NCI-H2081 treated with DMSO at 0.1 percent for 48 hours (cell line): ENCODE measurements at regions not wholly inside any gene's neighbourhood (a gene's known extent, or its start where the extent isn't known, plus 50 kb on each side); places are given as distances from the start of the nearest gene placed in this dataset.

Experiments
- DNase-seq: peaks from one replicate; lab custom pipeline; 2025; lab: John Stamatoyannopoulos, UW

DNA sequence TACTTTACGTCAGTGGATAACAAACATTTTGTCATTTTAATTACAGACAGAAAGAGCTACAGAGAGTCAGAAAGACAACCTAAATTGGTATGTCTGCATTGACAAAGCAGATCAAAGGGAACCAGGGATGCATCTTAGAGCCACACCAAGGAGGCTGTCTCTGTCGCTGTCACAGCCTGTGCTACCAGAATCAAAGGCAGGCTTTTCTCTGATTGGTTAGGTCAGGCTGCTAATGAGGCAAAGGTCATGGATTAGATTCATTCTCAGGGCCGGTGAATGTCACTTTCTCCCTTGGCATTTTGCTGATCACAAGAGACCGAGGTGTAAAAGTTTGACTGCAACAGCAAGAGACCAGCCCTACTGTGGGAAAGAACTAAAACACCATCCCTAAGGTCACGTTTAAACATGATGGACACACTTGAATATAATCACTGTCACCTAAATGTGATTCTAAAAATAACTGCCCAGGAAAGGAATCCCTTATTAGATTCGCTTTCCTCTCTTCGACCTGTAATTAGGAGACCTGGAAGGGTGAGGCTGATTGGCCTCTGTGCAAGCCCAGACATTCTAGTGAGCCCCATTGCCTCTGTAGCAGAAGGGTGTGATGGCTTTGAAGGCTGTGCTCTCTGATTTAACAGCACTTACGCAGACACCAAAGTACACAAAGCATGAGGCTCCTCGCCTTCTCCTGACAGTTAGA, 314.4 kb upstream of the NBEA start:
- no peak for DNase-seq

DNA sequence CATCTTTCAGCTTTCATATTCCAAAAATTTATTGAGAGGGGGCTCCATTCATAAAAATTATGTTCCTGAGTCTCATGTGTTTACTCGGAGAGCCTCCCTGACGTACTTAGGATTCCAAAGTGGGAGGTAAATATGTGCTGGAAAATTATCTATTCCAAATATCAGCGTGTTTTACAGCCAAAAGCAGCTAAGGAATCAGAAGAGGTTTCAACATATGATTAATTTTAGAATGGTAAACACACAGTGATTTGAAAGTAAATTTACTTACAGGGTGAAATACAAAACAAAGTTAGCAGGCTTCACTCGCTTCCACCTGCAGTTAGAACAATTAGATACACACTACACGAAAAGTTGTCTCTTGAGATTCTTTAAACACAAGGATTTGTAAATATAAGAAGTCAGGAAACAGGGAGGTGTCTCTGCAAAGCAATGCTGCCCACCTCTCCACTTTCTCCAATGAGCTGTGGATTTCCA, 313.8 kb upstream of the NBEA start:
- no peak for DNase-seq

DNA sequence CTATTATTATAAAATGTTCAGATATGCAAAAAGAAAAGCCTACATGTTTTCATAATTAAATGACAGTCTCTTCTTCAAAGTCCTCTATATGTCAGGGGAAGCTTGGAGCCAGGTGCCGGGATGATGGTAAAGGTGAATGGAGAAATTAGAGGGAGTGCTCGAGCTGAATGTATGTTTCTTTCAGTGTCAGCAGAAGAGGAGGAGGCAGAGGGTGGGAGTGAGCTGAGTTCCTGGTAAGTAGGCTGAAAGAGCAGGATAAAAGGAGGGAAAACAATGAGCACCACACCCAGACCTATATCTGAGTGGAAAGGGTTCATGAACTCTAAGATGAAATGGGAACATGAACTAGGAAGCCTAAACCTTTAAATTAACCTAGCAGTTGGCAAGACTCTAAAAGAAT, 307.6 kb upstream of the NBEA start:
- DNase-seq: no peak

DNA sequence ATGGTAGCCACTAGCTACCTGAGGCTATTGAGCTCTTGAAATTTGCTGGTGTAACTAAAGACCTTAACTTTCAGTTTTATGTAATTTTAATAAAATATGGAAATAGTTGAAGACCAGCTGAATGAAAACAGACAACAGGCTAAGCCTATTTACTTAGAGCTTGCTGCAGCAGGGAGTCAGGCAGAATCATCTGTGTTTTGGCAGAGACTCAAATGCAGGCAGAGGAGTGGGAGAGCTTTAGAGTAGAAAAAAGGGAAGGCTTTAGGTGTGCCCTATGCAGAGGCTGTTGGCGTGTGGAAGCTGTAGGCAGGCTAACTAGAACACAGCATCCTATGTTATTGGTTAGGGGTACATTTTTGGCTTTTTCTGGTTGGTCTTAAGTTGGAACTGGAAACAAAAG, 304.9 kb upstream of the NBEA start:
- no peak for DNase-seq

DNA sequence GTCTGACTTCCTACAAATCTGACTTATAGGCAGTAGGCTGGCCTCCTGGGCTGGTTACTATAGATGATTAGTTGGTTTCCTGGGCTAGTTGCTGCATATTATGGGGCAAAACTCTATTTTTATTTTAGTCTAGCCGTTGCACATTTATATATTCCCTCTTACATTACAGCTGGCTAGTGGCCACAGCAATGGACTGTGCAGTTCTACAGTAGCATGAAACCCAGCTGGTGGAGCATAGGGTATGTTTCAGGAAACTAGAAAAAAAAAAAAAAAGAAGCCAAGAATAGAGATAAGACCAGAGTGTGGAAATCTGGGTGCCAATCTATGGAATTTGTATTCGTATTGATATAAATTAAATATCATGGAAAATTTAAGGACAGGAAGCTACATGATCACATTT, 304.4 kb upstream of the NBEA start:
- DNase-seq: no peak

DNA sequence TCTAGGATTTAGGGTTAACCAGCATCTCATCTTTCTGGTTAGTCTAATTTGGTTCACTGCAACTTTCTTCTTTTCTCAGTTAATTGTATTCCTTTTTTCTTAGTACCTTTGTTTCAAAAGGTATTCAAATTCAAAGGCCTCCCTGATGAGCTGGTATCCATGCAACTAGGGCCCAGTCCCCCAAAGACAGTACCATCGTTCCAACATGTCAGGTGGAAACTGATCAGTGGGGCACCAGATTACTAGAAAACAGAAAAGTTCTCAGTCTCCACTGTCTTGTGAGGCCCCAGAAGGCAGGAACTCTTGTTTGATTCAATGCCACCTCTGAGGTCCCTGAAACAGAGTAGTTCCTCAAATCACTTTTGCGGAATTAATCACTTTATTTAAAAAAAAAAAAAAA, 303.2 kb upstream of the NBEA start:
- DNase-seq: no peak

DNA sequence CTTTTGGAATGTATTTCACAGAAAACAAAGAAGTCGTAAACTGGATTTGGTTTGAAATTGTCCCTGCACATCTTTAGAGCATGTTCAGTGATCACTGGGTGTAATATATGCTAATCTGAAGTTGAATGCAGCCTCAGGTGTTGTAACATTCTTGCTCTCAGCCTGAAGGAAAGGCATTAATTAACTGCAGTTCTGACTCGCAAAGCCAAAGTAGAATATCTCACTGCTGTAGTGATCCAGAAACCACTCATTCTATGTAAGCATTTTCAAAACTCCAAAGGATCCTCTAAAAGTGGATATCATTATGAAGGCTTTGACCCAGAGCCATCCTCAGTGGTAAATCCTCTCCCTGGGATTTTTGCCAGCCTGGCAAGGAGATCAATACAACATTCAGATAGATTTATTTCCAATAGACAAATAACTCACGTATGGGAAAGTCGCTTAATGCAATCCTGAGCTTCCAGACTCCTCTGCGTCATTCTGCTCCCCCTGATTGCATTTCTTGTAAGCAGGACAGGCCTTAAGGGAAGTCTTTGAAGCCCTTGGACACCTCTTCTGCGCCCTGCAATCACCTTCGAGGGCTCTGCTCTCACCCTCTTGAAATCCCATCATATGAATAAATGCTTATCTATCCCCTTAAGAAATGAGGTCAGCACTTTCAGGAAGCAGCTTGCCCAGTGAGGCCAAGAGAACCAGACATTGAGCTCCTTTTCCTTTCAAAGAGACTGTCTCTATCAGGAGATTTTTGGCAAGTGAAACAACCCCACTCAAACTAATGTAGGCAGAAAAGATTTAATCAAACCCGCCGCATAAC, 301.7 kb upstream of the NBEA start:
- DNase-seq: no peak

DNA sequence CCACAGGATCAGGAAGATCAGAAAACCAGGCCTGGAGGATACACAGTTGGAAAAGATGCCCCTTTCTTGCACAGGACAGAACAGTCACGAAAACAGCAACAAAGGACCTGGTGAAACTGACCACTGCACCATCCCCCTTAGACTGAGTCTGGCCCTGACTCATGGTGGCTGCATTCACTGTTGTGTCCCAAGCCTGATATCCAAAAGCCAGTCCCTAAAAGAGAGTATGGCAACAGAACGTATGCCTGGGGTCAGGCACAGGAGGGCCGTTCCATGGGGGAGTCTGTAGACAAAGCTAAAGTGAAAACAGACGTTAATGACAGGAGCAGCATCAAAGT, 301.1 kb upstream of the NBEA start:
- DNase-seq: no peak

DNA sequence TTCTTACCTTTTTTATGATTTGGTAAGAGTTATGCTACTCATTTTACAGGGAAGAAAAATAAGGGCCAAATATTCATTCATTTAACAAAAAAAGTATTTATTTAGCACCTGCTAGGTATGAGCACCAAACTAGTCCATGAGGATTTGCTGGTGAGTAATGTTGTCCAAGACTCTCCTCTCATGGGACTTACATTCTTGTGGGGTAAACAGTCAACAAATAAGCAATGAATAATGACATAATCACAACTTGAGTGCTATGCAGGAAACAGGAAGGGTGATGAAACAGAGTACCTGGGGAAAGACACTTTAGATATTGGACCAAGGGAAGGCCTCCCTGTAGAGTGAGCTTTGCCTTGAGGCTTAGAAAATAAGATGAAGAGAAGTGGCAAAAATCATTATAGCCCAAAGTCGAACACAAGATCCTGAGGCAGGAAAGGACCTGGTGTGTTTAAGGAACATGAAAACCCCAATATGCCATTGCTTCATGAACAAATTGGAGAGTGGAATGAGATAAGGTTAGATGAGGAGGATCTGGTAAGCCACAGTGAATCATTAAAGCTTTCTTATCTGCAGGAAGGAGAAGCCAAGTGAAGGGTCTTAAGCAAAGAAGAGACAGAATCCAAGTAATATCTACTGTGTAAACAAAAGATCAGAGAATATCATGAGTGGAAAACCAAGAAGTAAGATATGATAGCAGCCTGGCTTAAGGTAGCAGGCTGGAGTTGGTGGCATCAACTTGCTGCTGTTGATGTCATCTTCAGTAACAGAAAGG, 294.5 kb upstream of the NBEA start:
- DNase-seq: no peak

DNA sequence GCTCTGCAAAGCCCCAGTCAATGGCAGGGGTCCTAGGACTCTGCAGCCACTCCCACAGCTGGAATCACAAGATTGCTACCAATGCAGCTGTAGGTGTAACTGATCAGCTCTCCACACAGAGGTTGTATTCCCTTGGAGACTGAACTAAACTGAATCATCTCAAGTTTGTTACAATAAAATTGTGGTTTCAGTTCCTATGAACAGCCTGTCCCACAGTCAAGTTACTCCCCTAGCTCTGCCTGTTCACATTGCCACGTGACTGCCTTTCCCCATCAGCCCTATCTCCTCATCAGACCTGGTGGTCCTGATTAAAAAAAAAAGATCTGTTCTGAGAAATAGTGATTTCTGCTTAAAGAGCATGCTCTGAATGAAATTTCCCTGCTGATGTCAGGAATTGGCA, 287.9 kb upstream of the NBEA start:
- DNase-seq: no peak

DNA sequence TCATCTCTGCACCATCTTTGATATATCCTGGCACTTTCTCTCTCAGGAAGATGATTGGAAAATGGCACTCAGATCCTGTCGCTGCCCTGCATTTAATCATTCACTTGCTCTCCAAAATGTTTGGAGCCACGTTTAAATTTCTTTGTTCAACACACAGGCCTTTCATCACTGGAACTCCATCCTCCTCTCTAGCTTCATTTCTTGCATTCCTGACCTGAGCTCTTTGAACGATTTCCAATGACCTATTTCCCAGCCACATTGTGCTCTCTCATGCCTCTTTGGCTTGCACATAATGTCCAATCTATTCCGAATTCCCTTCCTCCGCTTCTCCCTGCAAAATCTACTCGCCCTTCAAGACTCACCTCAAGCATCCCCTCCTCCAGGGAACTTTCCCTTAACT, 287.4 kb upstream of the NBEA start:
- DNase-seq: no peak

DNA sequence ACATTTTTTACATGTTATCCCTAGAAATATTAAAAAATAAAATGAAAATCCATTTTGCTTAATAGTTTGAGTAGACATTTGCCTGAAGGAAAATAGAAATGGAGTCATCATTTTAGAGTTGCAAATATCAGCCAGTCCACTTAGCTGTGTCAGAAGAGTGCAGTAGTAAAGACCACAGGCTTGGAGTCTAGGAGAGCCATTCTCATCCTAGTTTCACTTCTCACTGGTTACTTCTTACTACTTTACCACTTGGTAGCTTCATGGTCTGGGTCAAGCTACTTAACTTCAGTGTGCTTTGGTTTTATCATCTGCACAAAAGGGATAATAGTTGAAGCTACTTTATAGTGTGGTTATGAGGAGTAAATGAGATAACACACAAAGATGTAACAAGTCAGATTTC, 286.5 kb upstream of the NBEA start:
- DNase-seq: no peak

DNA sequence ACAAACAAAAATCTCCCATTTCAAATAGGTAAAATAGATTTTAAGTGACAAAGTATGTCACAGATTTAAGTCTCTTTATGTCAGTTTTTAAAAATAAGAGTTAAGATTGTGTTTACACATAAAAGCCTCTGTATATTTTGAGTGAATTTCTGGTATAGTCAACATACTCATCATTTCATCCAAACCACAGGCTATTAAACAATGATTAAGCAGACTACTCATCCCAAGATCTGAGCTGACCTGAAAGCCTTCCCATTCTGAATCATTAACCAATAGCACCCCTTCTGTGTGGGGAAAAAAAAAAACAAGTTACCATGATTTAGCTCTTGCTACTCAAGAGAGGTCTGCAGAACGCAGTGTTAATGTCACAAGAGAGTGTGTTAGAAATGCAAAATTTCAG, 284.4 kb upstream of the NBEA start:
- DNase-seq: no peak

DNA sequence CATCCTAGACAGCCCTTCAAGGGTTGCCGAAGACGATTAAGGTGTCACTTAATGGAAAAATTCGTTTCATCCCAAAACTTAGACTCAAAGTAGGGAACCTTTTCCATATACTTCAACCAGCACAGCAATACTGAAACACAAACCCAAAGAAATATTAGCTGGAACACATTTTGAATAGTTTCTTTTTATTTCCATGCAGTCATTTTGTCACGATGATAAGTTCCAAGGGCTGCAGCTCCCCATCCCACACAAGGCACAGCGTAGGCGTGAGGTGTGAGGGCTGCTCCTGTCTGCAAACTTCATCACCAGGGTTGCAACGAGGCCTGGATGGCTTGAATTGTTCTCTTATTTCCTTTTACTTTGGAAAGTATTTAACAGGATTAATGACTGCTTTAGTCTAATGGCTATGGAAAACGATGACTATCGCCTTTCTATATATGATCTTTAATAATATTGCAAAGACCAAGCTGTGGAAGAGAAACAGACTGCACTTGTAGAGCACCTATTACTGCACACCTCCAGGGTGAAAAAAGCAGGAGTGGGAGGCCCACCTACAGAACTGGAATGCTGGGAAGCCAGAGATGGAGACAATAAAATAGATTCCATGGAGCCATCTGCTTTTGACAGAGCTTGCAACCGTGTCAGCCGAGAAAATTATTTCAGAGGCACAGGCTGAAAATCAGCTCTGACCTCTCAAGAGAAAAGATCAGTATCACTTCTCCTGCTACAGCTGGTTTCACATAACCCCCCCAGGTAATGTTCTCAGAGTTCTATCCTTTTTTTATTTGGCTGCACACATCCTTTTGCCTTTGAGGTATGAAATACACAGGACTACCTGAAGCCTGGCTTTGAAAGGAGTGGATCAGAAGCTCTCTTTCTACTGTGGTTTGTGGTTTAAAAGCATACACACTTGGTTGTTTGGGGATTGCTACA, 274.5 kb upstream of the NBEA start:
- no peak for DNase-seq

DNA sequence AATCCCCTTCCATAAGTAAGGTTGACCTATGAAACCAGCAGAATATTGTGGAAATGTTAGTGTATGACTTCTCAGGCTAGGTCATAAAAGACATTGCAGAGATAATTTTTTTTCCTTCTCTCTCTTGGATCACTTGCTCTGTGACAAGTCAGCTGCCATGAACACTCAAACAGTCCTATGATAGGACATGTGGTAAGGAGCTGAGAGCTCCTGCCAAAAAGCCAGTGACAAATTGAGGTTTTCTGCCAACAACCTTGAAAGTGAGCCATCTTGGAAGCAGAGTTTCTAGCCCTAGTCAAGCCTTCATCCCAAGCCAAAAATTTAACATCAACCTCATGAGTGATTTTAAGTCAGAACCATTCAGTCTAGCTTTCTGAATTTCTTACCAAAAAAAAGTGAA, 270.9 kb upstream of the NBEA start:
- no peak for DNase-seq

DNA sequence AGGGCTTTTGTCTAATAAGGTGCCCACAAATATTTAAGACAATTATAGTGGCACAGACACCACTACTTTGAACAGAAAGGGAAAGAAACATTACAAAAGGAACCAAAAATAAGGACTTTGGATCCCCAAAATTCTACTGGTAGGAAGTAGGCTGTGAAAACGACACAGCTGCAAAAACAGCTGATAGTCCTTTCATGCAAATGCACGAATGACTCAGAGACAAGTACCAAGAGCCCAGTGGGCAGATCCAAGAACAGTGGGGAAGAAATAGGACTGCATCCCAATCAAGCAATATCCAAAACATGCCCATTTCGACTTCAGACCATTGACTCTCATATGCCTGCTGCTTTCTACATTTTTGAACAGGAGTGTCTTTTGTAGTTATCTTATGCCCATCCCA, 269.4 kb upstream of the NBEA start:
- DNase-seq: no peak

DNA sequence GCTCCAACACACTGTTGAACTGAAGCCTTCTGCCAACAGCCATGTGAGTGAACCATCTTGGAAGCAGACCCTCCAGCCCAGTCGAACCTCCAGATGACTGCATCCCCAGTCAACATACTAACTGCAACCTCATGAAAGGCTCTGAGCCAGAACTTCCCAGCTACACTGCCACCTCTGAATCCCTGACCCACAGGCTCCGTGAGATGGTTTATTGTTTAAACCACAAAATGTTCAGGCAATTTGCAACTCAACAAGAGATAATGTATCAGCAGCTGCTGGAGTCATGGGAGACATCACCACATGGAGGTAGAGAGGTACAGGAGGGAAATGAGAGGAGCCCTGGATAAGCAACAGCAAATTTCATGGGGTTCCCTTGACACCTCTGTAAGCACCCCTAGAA, 266.4 kb upstream of the NBEA start:
- no peak for DNase-seq

DNA sequence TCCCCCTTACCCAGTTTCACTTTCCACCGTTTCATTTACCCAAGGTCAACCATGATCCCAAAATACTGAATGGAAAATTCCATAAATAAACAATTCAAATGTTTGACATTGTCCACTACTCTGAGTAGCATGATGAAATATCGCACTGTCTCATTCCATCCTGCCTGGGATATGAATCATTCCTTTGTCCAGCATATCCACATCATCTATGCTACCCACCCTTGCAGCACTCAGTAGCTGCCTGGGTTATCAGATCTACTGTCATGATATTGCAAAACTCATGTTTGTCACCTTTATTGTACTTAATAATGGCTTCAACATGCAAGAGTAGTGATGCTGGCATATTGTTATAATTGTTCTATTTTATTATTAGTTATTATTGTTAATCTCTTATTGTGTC, 263.9 kb upstream of the NBEA start:
- DNase-seq: no peak

DNA sequence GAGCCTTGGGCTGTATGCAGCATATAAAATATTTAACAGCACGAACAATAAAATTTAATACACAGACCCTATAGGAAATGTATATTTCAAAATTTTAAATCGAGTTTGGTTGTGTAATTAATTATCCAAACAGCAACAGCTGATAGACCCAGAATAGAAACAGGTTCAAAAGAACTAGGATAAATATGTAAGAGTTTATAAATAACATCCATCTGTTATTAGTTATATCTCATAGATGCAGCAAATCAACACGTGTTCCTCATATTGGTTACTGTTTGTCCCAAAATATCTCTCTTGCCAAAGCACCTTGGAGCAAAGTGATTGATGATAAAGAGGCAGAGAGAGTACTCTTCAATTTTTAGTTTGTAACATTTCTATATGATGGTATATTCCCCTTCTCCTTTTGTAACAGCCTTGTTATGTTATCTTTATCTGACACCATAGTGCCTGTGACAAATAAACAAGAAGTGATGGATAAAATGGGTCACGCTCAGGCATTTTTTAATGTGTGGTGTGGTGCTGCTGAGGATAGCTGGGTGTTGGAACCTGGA, 260.6 kb upstream of the NBEA start:
- DNase-seq: no peak

DNA sequence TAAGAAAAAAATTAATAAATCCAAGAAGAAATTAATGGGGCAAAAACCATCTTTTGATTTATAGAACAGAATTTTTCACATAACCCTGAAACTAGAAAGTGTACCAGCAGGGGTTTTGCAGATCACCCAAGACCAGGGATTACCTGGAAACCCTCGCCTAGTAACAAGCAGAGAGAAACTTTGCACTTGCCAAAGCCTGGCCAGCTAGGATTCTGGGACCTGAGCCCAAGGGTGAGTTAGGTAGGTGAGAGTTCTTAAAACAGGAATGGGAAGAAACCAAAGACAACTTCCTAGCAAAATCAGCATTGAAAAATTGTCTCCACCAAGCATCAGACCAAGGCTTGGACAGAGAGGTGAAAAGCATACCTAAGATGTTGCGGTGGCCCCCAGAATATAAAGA, 247.0 kb upstream of the NBEA start:
- no peak for DNase-seq

DNA sequence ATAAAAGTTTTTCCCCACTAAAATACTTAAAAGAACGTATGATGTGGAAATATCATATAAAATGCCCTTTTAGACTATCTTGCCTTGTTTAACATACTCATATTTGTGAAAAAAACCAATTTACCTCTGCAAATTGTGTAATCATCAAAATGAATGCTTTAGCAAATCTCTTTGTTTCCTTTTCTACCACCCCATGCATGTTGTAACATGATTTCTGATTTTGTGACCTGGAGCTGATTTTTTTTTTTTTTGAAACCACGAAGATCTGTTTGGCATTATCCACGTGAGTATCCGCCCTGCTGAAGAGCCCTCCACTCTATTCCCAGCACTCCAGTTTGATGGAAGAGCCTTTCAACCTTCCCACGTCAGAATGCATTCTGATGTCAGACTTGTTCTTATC, 245.8 kb upstream of the NBEA start:
- DNase-seq: no peak

DNA sequence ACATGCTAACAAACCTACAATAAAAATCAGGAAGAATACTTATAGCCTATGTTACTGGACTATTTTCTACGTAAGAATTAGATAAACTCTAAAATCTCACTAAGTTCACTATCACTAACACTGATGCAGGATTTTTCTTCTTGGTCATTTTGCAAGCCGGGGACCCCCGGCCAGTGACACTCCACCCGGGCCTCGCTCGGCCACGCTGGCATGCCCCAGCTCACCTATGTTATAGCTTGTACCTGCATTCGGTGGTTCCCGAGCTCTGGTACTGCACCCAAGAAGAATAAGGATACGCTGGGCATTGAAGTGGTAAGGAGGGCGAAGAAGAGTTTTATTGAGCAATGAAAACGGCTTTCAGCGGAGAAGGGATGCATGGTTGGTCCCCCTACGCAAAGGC, 245.3 kb upstream of the NBEA start:
- no peak for DNase-seq
